ENCODE measurements at regions not wholly inside any gene's neighbourhood (a gene's known extent, or its start where the extent isn't known, plus 50 kb on each side); places are given as distances from the start of the nearest gene placed in this dataset.

DNA sequence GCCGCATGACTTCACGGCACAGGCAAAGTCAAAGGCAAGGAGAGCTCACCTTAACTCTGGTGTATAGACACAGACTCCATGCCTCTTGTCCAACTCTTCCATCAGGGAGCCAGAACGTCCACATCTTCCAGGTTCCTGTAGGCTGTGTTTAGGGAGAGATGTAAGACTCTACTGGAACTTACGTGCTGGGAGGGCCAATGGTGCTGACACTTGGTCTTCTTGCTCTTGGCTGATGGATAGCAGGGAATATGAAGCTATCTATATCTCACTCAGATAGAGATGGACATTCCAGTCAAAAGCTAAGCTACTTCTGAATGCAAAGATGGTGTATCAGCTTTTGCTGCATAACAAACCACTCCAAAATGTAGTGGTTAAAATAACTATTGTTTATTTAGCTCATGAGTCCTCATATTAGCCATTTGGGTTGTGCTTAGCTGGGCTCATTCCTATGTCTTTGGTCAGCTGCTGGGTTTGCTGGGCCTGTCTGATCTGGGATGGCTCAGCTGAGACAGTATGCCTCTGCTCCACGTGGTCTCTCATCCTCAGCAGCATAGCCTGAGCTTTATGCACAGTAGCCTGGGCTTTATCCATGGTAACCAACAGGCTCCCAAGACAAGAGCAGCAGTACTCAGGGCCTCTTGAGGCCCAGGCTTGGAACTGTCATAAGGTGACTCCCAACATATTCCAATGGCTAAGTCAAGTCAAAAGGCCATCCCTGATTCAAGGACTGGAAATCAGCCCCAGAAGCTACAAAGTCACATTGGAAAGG is 111.6 kb downstream of the SNX5 start:
- H3K9me3 ChIP-seq: no peaks in the 10 kb centered on the region
- 88 to 97% (median 91%) methylated on average over 5 of the region's 5 CpGs for WGBS, 5 donors
- intact Hi-C loops (cut with DNase I; ENCODE audit: low total_unique reads): no loop called here
- H3K27ac ChIP-seq: peak overlapping the region in 2 of 5 donors; percentile 55
- H3K27me3 ChIP-seq: no peaks in the 10 kb centered on the region
- H3K36me3 ChIP-seq: no peaks in the 10 kb centered on the region
- H3K4me1 ChIP-seq: peaks cover 13 to 45% (median 20%) of the 10 kb centered on the region in 4 donors
- TF ChIP-seq POLR2AphosphoS5 (IDR thresholded peaks at IDR 0.05): no peak
- TF ChIP-seq POLR2A (IDR thresholded peaks at IDR 0.05): no peak
- no peak for TF ChIP-seq CTCF (IDR thresholded peaks at IDR 0.05)
- TF ChIP-seq EP300 (IDR thresholded peaks at IDR 0.05): no peak
- no peak for DNase-seq
- no peak overlapping the region for H3K4me3 ChIP-seq

- Histone ChIP-seq H3K9me3 (no peaks in the 10 kb centered on the region), H3K27me3 (no peaks in the 10 kb centered on the region), H3K4me1 (peaks cover 13 to 50% (median 22%) of the 10 kb centered on the region in 4 donors), H3K36me3 (no peaks in the 10 kb centered on the region), H3K27ac (peak overlapping the region in 2 of 5 donors; percentile 55), H3K4me3 (no peak overlapping the region)
- TF ChIP-seq POLR2AphosphoS5 (IDR thresholded peaks at IDR 0.05): peak in 1 of 3 donors; percentile 13
- no peak for TF ChIP-seq EP300 (IDR thresholded peaks at IDR 0.05)
- intact Hi-C loops (cut with DNase I; ENCODE audit: low total_unique reads): no loop called here
- peak; percentile 44 to 74 for DNase-seq
- WGBS, 5 donors: 10 to 31% (median 16%) methylated on average over 3 of the region's 3 CpGs
Observed at GRCh38 chr20:17856024-17856564, 112.5 kb downstream of the SNX5 start.

- H3K36me3 ChIP-seq: no peaks in the 10 kb centered on the region
- 56 to 65% (median 61%) methylated on average over 4 of the region's 4 CpGs for WGBS, 5 donors
- intact Hi-C loops (cut with DNase I; ENCODE audit: low total_unique reads): no loop called here
- no peaks in the 10 kb centered on the region for H3K9me3 ChIP-seq
- no peak overlapping the region for H3K27ac ChIP-seq
- peaks cover 7 to 48% (median 21%) of the 10 kb centered on the region in 4 donors for H3K4me1 ChIP-seq
- DNase-seq: peak; percentile 79 to 85
- TF ChIP-seq EP300 (IDR thresholded peaks at IDR 0.05): no peak
- no peak for TF ChIP-seq POLR2A (IDR thresholded peaks at IDR 0.05)
- peak in 1 of 3 donors; percentile 31 for TF ChIP-seq POLR2AphosphoS5 (IDR thresholded peaks at IDR 0.05)
- no peak for TF ChIP-seq CTCF (IDR thresholded peaks at IDR 0.05)
- no peaks in the 10 kb centered on the region for H3K27me3 ChIP-seq
- H3K4me3 ChIP-seq: no peak overlapping the region
Observed at GRCh38 chr20:17854307-17854903, 114.2 kb downstream of the SNX5 start.

DNA sequence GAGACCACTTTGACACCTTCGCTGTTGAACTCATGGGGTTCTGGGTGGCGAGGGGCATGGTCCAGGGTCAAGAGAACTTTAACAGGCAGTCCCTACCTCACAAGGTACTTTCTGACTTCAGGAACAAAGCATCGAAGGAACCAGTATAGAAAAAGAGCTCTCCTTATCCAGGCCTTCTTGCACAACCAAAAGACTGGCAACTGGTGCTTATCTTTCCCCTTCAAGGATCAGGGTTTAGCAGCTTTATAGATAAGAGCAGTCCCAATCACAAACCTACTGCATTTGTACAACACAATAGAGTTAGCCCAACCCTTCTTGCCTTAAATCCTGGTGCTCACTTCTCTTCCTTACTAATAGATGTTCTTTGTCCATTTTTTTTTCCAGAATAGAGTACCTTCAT is 116.3 kb downstream of the SNX5 start:
- peaks cover 0 to 38% (median 14%) of the 10 kb centered on the region in 4 donors for H3K4me1 ChIP-seq
- 35 to 81% (median 52%) methylated on average over 3 of the region's 3 CpGs for WGBS, 5 donors
- DNase-seq: peak in 1 of 2 donors; percentile 61

GRCh38 chr20:17850684-17851026 is 117.9 kb downstream of the SNX5 start:
- H3K27ac ChIP-seq: peak overlapping the region in 3 of 5 donors; percentile 69 to 77 (median 71)
- TF ChIP-seq POLR2AphosphoS5 (IDR thresholded peaks at IDR 0.05) (no peak), POLR2A (IDR thresholded peaks at IDR 0.05) (no peak), CTCF (IDR thresholded peaks at IDR 0.05) (no peak), EP300 (IDR thresholded peaks at IDR 0.05) (no peak)
- 66 to 78% (median 73%) methylated on average over 4 of the region's 4 CpGs for WGBS, 5 donors

More for the DNA sequence above, 116.3 kb downstream of the SNX5 start:
- no peaks in the 10 kb centered on the region for H3K9me3 ChIP-seq
- intact Hi-C loops (cut with DNase I; ENCODE audit: low total_unique reads): no loop called here
- no peak overlapping the region for H3K4me3 ChIP-seq
- no peaks in the 10 kb centered on the region for H3K36me3 ChIP-seq
- TF ChIP-seq EP300 (IDR thresholded peaks at IDR 0.05) (no peak), POLR2AphosphoS5 (IDR thresholded peaks at IDR 0.05) (peak in 1 of 3 donors; percentile 81)
- peak overlapping the region; percentile 28 to 79 (median 58) for H3K27ac ChIP-seq
- no peaks in the 10 kb centered on the region for H3K27me3 ChIP-seq

More at GRCh38 chr20:17850684-17851026, 117.9 kb downstream of the SNX5 start:
- Histone ChIP-seq H3K4me1 (peaks cover 0 to 32% (median 18%) of the 10 kb centered on the region in 4 donors), H3K36me3 (no peaks in the 10 kb centered on the region), H3K4me3 (no peak overlapping the region), H3K9me3 (no peaks in the 10 kb centered on the region), H3K27me3 (no peaks in the 10 kb centered on the region)
- intact Hi-C loops (cut with DNase I; ENCODE audit: low total_unique reads): no loop called here
- DNase-seq: no peak

All from stomach (tissue), 8 donors.